ENCODE measurements at regions not wholly inside any gene's neighbourhood (a gene's known extent, or its start where the extent isn't known, plus 50 kb on each side); places are given as distances from the start of the nearest gene placed in this dataset.

- TF ChIP-seq CTCF (IDR thresholded peaks at IDR 0.05) (no peak), EZH2 (IDR thresholded peaks at IDR 0.05; ENCODE audit: borderline replicate concordance, insufficient read depth, low read depth, low read length, poor library complexity, severe bottlenecking) (no peak)
These were observed 103.6 kb upstream of the NEO1 start for GRCh38 chr15:72948662-72949061.

Measured in B cell (primary cell).